Nephron (organoid): ENCODE measurements at regions not wholly inside any gene's neighbourhood (a gene's known extent, or its start where the extent isn't known, plus 50 kb on each side); places are given as distances from the start of the nearest gene placed in this dataset.
A peak's percentile ranks its signal among the peaks of the same experiment; 100 is the strongest.

Source experiments
- H3K27ac Mint-ChIP-seq, 3 experiments: 2 replicates each; pipeline ENCODE4 v1.8.0; 2020; ENCODE audit warnings: mixed read lengths in 3 of 3, mild to moderate bottlenecking in 2 of 3, moderate library complexity in 1 of 3
- H3K27me3 Mint-ChIP-seq: 2 replicates; pipeline ENCODE4 v1.8.0; 2021; ENCODE audit warnings: low read depth, mild to moderate bottlenecking, moderate library complexity, mixed read lengths
- H3K36me3 Mint-ChIP-seq: 2 replicates; pipeline ENCODE4 v1.8.0; 2020; ENCODE audit warnings: low read depth, mixed read lengths
- H3K4me1 Mint-ChIP-seq: 2 replicates; pipeline ENCODE4 v1.8.0; 2020; ENCODE audit warnings: mixed read lengths
- H3K4me3 Mint-ChIP-seq, 3 experiments: 2 replicates each; pipeline ENCODE4 v1.8.0; 2020; ENCODE audit warnings: mild to moderate bottlenecking in 3 of 3, mixed read lengths in 3 of 3, moderate library complexity in 2 of 3
- H3K9me3 Mint-ChIP-seq: 2 replicates; pipeline ENCODE4 v1.8.0; 2020; ENCODE audit warnings: mixed read lengths
- TF ChIP-seq, protein P1 (sequence below), 3 experiments: fragments of 200-600 bp; sonication (generic); IDR thresholded peaks; one replicate each; pipeline ENCODE4 v1.5.0; 2021; ENCODE audit warnings: antibody characterized with exemption in 3 of 3; ENCODE audit not compliant: unreplicated experiment in 3 of 3

DNA sequence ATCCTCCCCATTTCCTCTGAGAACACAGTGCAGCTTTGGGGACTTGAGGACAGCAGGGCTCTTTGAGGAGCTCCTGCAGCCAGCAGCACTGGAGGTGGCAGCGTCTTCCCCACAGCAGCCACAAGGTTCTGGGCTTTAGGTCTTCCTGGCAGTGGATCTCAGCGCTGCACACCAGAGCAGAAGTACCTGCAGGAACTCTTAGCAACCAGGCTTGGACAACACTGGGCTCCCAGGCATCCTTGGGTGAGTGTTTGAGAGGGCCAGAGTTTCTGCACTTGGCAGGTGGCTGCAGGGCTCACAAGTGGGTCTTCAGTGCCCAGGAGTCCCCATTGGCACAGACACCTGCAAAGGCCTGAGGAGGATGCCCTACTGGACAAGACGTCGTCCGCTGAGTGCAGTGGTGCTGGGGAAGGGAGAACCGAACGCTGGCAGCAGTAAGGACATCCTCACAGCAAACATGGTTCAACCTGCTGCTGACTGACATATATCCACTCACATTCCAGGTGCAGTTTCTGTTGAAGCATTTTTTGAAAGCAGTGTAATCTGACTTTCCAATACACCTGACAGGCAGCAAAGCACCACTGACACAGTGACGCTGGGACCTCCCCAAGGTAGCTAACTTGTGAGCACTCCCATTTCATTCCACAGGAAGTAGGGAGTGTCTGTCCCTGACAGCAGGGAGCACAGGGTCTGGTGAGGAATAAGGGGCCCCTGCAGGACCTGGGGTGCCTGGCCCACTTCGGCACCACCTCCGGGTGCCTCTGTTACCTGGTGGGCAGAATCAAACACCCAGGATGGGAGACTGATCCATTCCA, 149.9 kb upstream of the COPS8 start:
- peaks cover 42% of the 10 kb centered on the region for H3K4me1 Mint-ChIP-seq
- TF ChIP-seq, protein P1, sequence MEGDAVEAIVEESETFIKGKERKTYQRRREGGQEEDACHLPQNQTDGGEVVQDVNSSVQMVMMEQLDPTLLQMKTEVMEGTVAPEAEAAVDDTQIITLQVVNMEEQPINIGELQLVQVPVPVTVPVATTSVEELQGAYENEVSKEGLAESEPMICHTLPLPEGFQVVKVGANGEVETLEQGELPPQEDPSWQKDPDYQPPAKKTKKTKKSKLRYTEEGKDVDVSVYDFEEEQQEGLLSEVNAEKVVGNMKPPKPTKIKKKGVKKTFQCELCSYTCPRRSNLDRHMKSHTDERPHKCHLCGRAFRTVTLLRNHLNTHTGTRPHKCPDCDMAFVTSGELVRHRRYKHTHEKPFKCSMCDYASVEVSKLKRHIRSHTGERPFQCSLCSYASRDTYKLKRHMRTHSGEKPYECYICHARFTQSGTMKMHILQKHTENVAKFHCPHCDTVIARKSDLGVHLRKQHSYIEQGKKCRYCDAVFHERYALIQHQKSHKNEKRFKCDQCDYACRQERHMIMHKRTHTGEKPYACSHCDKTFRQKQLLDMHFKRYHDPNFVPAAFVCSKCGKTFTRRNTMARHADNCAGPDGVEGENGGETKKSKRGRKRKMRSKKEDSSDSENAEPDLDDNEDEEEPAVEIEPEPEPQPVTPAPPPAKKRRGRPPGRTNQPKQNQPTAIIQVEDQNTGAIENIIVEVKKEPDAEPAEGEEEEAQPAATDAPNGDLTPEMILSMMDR (IDR thresholded peaks at IDR 0.05; ENCODE audit: unreplicated experiment in 3 of 3), result no peak
- H3K4me3 Mint-ChIP-seq, result no peak overlapping the region
- H3K27me3 Mint-ChIP-seq, result peaks cover 31% of the 10 kb centered on the region
- no peaks in the 10 kb centered on the region for H3K9me3 Mint-ChIP-seq
- no peak overlapping the region for H3K27ac Mint-ChIP-seq
- H3K36me3 Mint-ChIP-seq, result no peaks in the 10 kb centered on the region

DNA sequence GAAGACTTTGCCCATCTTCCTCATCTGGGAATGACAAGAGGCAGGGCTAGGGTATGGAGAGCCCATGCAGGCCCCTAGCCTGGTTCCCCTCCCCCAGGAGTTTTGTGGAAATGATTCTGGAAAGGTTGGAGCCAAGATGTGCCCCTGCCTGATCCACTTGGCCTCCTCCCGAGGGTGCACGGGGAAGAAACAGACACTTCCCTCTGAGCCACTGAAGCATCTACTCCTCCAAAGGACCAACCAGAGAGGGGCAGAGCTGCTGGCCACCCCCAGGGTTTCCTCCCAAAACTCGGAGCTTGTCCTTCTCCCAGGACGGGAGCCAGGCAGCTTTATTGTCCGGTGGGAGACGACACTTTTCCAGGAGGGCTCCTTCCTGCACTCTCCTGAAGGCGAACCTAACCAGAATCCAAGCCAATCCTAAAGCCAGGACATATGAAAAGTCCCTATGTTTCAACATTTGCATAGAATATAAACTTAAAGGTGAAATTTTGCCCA, 149.2 kb upstream of the COPS8 start:
- Mint-ChIP-seq H3K4me3 (no peak overlapping the region), H3K27ac (no peak overlapping the region), H3K36me3 (no peaks in the 10 kb centered on the region), H3K27me3 (peaks cover 34% of the 10 kb centered on the region), H3K9me3 (no peaks in the 10 kb centered on the region), H3K4me1 (peaks cover 45% of the 10 kb centered on the region)
- TF ChIP-seq, protein P1 (IDR thresholded peaks at IDR 0.05; ENCODE audit: unreplicated experiment in 3 of 3), result no peak

DNA sequence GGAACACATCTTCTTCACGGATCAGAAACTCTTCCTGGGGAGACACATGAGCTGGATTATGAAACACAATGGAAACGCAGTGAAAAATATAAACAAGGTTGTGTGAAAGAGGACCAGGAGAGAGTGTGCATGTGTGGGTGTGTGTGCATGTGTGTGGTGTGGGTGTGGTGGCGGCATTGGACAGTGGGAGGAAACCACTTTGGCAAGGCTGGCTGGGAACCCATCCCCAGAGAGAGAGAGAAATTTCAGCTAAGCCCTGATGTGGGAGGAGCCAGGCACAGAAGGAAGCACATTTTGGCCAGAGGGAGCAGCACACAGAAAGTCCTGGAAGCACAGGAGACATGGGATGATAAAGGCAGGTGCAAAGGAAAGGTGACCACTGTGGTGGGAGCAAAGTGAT, 147.6 kb upstream of the COPS8 start:
- Mint-ChIP-seq H3K4me1 (peaks cover 31% of the 10 kb centered on the region), H3K9me3 (no peaks in the 10 kb centered on the region), H3K36me3 (no peaks in the 10 kb centered on the region), H3K27ac (no peak overlapping the region), H3K4me3 (no peak overlapping the region), H3K27me3 (peaks cover 34% of the 10 kb centered on the region)
- TF ChIP-seq, protein P1 (IDR thresholded peaks at IDR 0.05; ENCODE audit: unreplicated experiment in 3 of 3), result no peak

DNA sequence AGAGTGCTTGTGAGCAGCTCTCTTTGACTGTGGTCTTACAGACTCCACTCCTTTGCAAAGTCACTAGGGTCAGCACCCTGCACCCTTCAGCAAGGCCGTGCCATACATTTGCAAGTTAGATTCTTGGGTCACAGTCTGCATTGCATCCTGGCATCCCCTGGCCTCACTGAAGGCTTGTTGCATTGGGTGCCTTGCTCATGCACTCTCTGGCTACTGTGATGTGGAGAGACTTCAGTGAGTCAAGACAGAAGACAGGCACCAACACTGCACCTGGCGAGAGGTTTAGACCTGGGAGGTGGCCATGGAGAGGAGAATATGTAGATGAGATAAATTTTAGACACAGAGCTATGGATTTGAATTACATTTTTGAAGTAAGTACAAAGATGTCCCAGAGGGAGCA, 146.4 kb upstream of the COPS8 start:
- H3K4me3 Mint-ChIP-seq, result no peak overlapping the region
- H3K4me1 Mint-ChIP-seq, result peaks cover 24% of the 10 kb centered on the region
- H3K27ac Mint-ChIP-seq, result peak overlapping the region in 1 of 3 experiments; percentile 47
- peaks cover 42% of the 10 kb centered on the region for H3K27me3 Mint-ChIP-seq
- H3K36me3 Mint-ChIP-seq, result no peaks in the 10 kb centered on the region
- TF ChIP-seq, protein P1 (IDR thresholded peaks at IDR 0.05; ENCODE audit: unreplicated experiment in 3 of 3), result no peak
- no peaks in the 10 kb centered on the region for H3K9me3 Mint-ChIP-seq

DNA sequence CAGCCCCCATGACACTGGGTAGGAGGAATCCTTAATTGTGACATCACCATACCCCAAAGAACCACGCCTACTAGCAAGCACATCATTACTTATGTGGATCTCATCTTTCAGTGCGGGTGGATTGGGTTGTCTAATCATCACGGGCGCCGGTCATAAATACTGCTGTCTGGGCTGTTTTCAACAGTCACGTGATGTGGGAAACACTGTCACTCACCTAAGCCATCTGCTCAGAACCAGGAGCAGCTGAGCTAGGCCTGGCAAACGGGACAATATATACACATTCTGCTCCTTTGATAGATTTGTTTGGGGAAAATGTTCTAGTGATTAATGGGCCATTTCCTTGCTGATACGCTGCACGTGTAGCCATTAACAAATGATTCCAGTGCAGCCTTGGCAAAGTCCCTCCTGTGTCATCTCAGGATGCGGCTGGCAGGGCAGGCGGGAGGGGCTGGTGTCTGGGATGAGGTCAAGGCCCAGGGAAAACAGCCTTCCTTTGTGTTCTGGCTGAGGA, 145.9 kb upstream of the COPS8 start:
- Mint-ChIP-seq H3K36me3 (no peaks in the 10 kb centered on the region), H3K4me3 (no peak overlapping the region), H3K9me3 (no peaks in the 10 kb centered on the region), H3K27ac (peak overlapping the region in 2 of 3 experiments; percentile 44 to 47), H3K27me3 (peaks cover 38% of the 10 kb centered on the region), H3K4me1 (peaks cover 24% of the 10 kb centered on the region)
- TF ChIP-seq, protein P1 (IDR thresholded peaks at IDR 0.05; ENCODE audit: unreplicated experiment in 3 of 3), result no peak
